DMS 273 (cell line): ENCODE measurements at regions not wholly inside any gene's neighbourhood (a gene's known extent, or its start where the extent isn't known, plus 50 kb on each side); places are given as distances from the start of the nearest gene placed in this dataset.

Experiments
- DNase-seq: peaks from one replicate; lab custom pipeline; 2025; ENCODE audit not compliant: unreplicated experiment; lab: John Stamatoyannopoulos, UW

- no peak for DNase-seq
Measured at GRCh38 chr5:168176941-168177340, 114.5 kb upstream of the WWC1 start.

DNA sequence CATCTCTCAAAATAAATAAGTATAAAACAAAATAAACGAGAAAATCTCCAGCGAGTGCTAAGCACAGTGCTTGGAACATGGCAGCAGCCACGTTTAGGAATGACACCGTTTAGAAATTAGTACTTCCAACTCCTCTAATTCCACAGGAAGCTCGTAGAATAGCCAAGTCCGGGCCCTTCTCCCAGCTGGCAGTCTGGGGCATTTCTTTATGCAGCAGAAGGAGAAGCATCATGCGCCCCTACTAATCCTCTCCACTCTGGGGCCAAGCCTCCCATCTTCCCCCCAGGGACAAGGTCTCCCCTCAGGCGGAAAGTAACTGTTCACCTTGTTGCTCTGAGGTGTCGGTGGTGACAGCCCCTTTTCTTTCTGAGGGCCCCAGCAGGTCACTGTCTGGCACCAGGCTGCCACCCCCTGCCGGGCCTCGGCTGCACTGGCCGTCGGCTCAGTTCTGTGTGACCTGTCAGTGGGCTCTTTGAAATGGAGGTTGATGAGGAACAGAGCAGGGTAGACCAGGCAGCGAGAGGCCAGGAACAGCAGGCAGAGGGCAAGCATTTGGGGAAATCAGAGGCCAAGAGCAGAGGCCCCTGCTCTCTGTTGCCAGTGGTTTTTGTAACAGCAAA is 113.5 kb upstream of the WWC1 start:
- DNase-seq = peak; percentile 34

GRCh38 chr5:168179192-168179593 is 112.3 kb upstream of the WWC1 start:
- DNase-seq = peak; percentile 49

GRCh38 chr5:168182269-168182668 is 109.2 kb upstream of the WWC1 start:
- DNase-seq = no peak

DNA sequence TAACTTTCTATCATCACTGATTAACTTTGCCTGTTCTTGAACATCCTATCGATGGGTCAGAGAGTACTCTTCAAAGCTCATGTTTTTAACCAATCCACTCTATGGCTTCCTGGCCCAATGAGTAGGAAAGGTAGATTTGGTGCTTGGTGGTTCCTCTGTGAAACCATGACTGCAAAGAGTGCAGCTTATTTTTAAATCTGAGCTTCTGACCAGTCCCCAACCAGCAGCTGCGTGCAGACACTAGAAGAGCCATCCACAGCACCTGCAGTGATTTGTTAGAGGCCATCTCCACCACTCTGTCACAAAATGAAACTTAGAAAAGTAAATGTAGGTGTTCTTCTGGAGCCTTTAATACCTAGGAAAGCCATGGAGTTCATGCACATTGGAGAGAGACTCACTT is 107.3 kb upstream of the WWC1 start:
- DNase-seq = no peak

DNA sequence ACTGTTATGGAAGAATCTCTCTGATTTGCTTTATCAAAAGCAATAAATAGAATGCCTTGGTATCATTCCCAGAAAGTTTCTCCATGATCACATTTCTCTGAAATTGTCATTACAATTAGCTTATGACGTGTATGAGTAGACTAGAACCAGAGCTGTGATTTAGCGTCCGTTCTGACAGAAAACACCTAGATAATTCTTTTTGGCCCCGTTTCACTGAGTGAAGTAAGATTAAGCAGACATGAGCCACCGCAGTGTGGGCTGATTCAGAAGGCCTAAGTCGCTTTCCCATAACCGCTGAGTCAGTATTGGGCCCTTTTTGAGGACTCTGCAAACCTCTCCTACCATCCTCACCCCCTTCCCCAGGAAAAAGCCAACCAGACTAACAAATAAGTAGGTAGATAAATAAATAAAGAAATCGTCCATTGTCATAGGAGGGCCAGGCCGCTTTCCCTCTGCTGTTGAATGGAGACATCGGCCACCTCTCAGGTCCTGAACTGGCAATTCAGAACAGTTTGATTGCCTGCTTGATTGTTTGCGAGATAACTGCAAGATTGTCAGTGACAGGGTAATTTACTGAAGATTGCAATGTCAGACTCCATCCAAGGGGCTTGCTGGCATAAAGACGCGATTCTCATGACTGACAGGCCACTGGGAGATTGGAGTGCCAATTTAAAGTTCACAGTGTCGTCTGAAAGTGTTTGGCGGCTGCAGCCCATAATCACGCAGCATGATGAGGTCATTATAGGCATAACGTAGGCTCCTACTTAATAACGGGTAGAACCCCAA is 105.0 kb upstream of the WWC1 start:
- no peak for DNase-seq

GRCh38 chr5:168187614-168188013 is 103.8 kb upstream of the WWC1 start:
- no peak for DNase-seq

DNA sequence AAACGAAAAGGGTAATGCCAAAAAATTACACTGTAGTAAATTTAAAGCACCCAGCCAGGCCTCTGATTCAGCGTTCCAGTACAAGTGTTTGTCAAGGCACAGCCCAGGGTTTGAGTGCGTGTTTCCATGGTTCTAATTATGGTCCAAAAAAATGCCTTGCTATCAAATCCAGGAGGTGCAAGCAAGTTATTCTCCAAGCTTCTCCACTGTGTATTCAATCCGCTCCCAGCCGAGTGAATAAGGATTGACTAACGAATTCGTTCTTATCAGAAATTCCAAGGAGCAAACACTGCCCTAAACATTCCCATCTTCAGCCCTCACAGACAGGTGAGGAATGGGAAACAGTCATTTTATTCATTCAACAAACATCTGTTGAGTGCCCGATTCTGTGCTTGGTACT is 103.3 kb upstream of the WWC1 start:
- DNase-seq = no peak

- DNase-seq = no peak
Measured at GRCh38 chr5:168192120-168192519, 99.3 kb upstream of the WWC1 start.

- no peak for DNase-seq
Measured at GRCh38 chr5:168193493-168194250, 97.8 kb upstream of the WWC1 start.

- no peak for DNase-seq
Measured at GRCh38 chr5:168195110-168195509, 96.3 kb upstream of the WWC1 start.

DNA sequence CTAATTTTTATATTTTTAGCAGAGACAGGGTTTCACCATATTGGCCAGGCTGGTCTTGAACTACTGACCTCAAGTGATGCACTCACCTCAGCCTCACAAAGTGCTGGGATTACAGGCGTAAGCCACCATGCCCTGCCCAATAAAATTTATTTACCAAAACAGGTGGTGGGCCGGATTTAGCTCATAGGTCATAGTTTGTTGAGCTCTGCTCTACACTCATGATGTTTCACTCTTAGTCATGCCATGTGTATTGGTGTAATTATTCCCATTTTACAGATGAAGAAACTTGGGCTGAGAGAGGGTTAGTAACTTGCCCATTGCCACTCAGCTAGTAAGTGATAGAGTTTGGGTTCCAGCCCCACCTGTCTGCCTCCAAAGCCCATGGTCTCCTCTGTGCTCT is 93.1 kb upstream of the WWC1 start:
- no peak for DNase-seq

DNA sequence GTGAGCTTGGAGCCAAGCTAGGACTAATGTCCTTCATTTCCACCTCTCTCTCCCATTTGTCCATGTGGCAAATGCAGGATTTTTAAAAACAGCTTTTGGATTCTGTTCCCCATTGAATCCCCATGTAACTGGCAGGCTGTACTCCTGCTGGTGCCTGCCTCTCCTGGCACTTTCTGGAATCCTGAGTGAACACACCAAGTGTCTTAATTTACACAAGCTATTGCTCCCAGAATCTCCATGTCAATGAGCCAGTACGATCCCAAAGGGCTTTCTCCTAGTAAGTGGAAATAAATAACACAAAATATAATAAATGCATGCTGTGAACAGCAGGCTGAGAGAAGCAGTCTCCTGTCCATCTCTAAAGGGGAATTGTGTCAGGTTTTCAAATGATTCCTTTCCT is 88.4 kb upstream of the WWC1 start:
- DNase-seq = no peak

DNA sequence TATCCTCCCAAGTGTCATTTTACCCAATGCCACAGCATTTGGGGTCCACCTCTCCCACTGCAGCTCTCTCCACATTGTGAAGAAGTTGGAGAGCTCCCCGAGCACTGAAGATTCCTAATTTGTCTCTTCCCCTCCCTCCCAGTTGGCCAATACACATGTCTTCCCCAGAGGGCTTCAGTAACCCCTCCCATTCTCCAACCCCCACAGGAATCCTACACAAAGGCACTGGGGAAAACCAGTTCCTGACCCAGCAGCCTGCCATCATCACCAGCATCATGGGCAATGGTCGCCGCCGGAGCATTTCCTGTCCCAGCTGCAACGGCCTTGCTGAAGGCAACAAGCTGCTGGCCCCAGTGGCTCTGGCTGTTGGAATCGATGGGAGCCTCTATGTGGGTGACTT is 87.3 kb upstream of the WWC1 start:
- DNase-seq = no peak

DNA sequence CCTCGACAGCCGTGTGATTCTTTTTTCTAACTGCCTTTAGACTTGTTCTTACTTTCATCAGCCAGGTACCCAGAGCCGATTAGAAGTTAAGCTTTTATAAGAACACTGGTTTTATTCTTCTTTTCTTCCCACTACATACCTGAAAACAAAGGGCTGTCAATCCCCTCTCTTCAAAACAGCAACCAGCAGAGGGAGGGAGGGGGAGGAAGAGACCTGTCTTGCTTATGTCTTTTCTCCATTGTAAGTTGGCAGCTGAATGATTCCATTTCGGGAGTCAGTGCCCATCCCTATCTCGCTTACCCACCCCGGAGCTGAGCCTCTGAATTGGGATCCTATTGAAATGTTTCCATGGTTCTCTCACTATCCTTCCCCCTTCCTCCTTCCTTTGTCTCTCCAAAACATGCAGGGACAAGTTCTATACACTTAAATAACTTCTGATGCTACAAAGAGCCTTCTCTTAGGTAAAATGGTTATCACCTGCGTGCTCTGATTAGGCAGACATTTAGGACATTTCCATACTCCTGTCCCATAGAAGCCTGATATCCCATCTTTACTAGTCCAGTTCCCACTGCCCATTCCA is 83.9 kb upstream of the WWC1 start:
- no peak for DNase-seq

GRCh38 chr5:168209244-168209995 is 82.0 kb upstream of the WWC1 start:
- no peak for DNase-seq

GRCh38 chr5:168209997-168210396 is 81.4 kb upstream of the WWC1 start:
- DNase-seq = no peak

DNA sequence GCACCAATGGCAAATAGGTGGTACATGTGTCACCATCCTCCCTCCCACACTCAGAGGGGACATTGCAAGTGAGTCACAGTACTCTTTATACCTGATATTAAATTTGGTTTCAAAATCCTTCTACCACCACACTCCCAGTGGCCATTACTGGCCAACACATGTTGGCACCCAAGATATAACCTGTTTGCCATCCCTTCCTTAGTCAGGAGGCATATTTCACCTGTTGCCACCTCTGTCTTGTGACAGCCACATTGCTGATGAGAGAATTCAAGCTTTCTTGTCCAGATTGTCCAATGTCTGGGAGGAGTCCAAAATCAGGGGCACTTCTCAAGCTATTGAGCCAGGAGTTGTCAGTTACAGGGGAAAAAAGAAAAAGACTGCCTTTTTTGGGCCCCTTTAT is 80.2 kb upstream of the WWC1 start:
- DNase-seq = no peak

- no peak for DNase-seq
Measured at GRCh38 chr5:168211936-168212335, 79.5 kb upstream of the WWC1 start.

- DNase-seq = no peak
Measured at GRCh38 chr5:168214071-168214470, 77.4 kb upstream of the WWC1 start.

GRCh38 chr5:168214886-168215285 is 76.6 kb upstream of the WWC1 start:
- no peak for DNase-seq
